ENCODE measurements at regions not wholly inside any gene's neighbourhood (a gene's known extent, or its start where the extent isn't known, plus 50 kb on each side); places are given as distances from the start of the nearest gene placed in this dataset.

- TF ChIP-seq CTCF (IDR thresholded peaks at IDR 0.05) (no peak), POLR2A (IDR thresholded peaks at IDR 0.05) (no peak)
These were observed 266.0 kb upstream of the BTBD3 start for GRCh38 chr20:11651647-11652046.
